DOHH2 (cell line): ENCODE measurements at regions not wholly inside any gene's neighbourhood (a gene's known extent, or its start where the extent isn't known, plus 50 kb on each side); places are given as distances from the start of the nearest gene placed in this dataset.

Experiments used
- H3F3A ChIP-seq: fragments of 200-600 bp; sonication (generic), shearing (Covaris generic); 2 replicates; pipeline ENCODE4 v1.6.0; 2016; ENCODE audit warnings: antibody characterized with exemption, mild to moderate bottlenecking; ENCODE audit not compliant: control insufficient read depth, insufficient read depth
- H3K27ac ChIP-seq: fragments of 200-600 bp; sonication (generic); 2 replicates; pipeline ENCODE4 v1.5.1; 2014; ENCODE audit warnings: low read depth, mild to moderate bottlenecking, low read length, moderate library complexity
- H3K27me3 ChIP-seq: fragments of 200-600 bp; sonication (generic); 2 replicates; pipeline ENCODE4 v1.6.1; 2014; ENCODE audit warnings: mild to moderate bottlenecking, low read length, mixed read lengths; ENCODE audit not compliant: control insufficient read depth
- H3K36me3 ChIP-seq: fragments of 200-600 bp; sonication (generic); 2 replicates; pipeline ENCODE4 v1.6.1; 2014; ENCODE audit warnings: mild to moderate bottlenecking, low read length, moderate library complexity, mixed read lengths; ENCODE audit not compliant: control insufficient read depth
- H3K4me1 ChIP-seq: fragments of 200-600 bp; sonication (generic); 2 replicates; pipeline ENCODE4 v1.6.1; 2014; ENCODE audit warnings: mild to moderate bottlenecking, low read length, mixed read lengths; ENCODE audit not compliant: control insufficient read depth
- H3K4me2 ChIP-seq: fragments of 200-600 bp; sonication (generic); 2 replicates; pipeline ENCODE4 v1.6.0; 2014; ENCODE audit warnings: mild to moderate bottlenecking, low read length, moderate library complexity
- H3K4me3 ChIP-seq: fragments of 200-600 bp; sonication (generic); 2 replicates; pipeline ENCODE4 v1.5.1; 2014; ENCODE audit warnings: mild to moderate bottlenecking, low read length, mixed read lengths
- H3K79me2 ChIP-seq: fragments of 200-600 bp; sonication (generic); 2 replicates; pipeline ENCODE4 v1.6.1; 2014; ENCODE audit warnings: mild to moderate bottlenecking, low read length, mixed read lengths; ENCODE audit not compliant: control insufficient read depth
- H3K9me2 ChIP-seq: fragments of 200-600 bp; sonication (generic); replicated peaks from 2 replicates; pipeline ENCODE4 v1.6.1; 2014; ENCODE audit warnings: mild to moderate bottlenecking, low read length, mixed read lengths; ENCODE audit not compliant: control insufficient read depth
- H3K9me3 ChIP-seq: fragments of 200-600 bp; sonication (generic); 2 replicates; pipeline ENCODE4 v1.6.1; 2014; ENCODE audit warnings: antibody characterized with exemption, low read length, mixed read lengths; ENCODE audit not compliant: control insufficient read depth, insufficient read depth
- H4K20me1 ChIP-seq: fragments of 200-600 bp; sonication (generic); 2 replicates; pipeline ENCODE4 v1.6.0; 2014; ENCODE audit warnings: low read depth, mild to moderate bottlenecking, antibody characterized with exemption, low read length, moderate library complexity; ENCODE audit not compliant: control insufficient read depth, insufficient read depth
- CTCF ChIP-seq: fragments of 200-600 bp; sonication (generic); IDR thresholded peaks from one replicate; pipeline ENCODE4 v1.5.1; 2014; ENCODE audit warnings: antibody characterized with exemption, mild to moderate bottlenecking, low read depth, low read length; ENCODE audit not compliant: poor library complexity, severe bottlenecking
- EZH2phosphoT487 ChIP-seq: fragments of 200-600 bp; sonication (generic); IDR thresholded peaks from 2 replicates; pipeline ENCODE4 v1.6.1; 2017; ENCODE audit warnings: borderline replicate concordance, mild to moderate bottlenecking, antibody characterized with exemption, low read length, moderate library complexity, mixed read lengths

DNA sequence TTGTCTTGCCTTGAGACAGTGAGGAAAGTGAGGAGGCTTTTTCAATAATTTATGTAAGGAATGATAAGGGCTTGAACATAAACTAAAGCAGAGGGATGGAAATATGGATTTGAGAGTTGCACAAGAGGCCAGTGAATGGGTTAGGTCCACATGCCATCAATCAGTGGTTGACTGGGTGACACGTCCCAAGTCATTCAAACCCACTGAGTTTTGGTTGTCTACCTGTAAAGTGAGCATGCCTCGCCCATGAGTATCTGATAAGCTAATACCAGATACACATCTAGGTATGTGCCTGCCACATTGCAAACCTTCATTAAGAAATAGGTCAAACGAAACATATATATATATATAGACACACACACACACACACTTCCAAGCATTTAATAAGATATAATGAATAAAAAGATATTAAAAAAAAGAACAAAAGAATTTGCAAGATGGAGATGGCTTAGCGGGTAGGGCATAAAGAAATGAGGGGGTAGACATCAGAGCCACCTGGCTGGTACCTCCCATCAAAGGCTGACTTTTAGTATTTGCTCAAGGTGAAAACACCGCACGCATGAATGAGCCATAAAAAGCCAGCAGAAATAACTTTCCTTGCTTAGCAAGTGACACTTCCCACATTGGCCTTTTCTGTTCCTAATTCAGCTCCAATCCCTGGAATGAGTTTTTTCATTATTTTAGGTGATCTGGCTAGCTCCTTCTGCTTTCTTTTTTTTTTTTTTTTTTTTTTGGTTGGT, 109.1 kb upstream of the GGTLC1 start:
- Histone ChIP-seq H3K36me3 (no peaks in the 10 kb centered on the region), H3K27ac (no peak overlapping the region), H3K9me3 (no peaks in the 10 kb centered on the region), H4K20me1 (no peaks in the 10 kb centered on the region), H3K4me3 (no peak overlapping the region), H3K79me2 (no peaks in the 10 kb centered on the region), H3K27me3 (no peaks in the 10 kb centered on the region), H3F3A (no peaks in the 10 kb centered on the region), H3K4me1 (no peaks in the 10 kb centered on the region), H3K4me2 (no peak overlapping the region), H3K9me2 (no peaks in the 10 kb centered on the region)
- TF ChIP-seq EZH2phosphoT487: no peak
- no peak for TF ChIP-seq CTCF

DNA sequence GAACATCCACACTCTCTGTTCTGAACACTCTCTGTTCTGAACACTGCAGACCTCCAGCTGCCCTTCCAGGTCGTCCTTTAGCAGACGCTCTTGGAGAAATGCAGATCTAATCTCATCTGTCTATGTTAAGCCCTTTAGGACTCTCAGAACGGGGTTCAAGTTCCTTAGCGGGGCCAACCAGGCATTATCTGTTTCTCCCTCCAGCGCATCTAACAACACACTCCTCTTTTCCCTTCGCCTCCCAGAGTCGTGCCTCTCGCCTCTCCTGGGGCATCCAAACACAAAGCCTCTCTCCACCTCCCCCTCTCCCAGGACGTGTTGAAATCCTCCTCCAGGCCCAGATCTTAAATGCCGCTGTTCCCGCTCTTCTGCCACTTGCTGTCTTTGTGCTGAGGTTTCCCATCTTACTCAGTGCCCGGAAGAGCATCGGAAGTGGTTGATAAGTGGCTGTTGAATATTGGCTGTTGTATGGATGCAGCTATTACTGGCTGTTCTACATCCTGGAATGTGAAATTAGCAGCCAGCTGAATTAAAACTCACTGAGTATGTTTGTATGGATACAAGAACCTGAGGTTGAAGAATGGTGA, 108.4 kb upstream of the GGTLC1 start:
- no peak overlapping the region for H3K4me3 ChIP-seq
- H4K20me1 ChIP-seq: no peaks in the 10 kb centered on the region
- H3F3A ChIP-seq: no peaks in the 10 kb centered on the region
- no peak overlapping the region for H3K27ac ChIP-seq
- no peaks in the 10 kb centered on the region for H3K79me2 ChIP-seq
- no peaks in the 10 kb centered on the region for H3K9me3 ChIP-seq
- TF ChIP-seq CTCF (no peak), EZH2phosphoT487 (no peak)
- no peaks in the 10 kb centered on the region for H3K27me3 ChIP-seq
- no peak overlapping the region for H3K4me2 ChIP-seq
- no peaks in the 10 kb centered on the region for H3K36me3 ChIP-seq
- no peaks in the 10 kb centered on the region for H3K9me2 ChIP-seq
- H3K4me1 ChIP-seq: no peaks in the 10 kb centered on the region

DNA sequence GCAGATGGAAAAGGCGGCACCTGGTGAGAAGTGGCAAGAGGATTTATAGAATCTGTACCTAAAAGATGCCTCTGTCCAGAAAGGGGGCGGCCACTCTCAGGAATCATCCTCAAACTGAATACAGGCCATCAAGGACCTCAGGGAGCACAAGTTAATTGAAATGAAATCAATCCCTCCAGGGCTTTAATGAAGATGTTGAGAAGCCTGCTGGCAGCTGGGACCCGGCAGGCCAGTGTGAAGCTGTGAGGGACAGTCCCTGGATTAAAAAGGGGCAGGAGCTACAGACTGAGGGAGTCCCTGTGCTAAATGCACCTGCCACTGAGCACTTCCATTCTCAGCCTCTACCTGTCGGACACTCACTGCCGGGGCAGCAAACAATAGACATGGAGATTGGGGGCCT, 107.7 kb upstream of the GGTLC1 start:
- H3K9me2 ChIP-seq: no peaks in the 10 kb centered on the region
- no peak overlapping the region for H3K27ac ChIP-seq
- no peaks in the 10 kb centered on the region for H3K4me1 ChIP-seq
- no peaks in the 10 kb centered on the region for H3K79me2 ChIP-seq
- no peak overlapping the region for H3K4me3 ChIP-seq
- H4K20me1 ChIP-seq: no peaks in the 10 kb centered on the region
- TF ChIP-seq EZH2phosphoT487: no peak
- TF ChIP-seq CTCF: no peak
- no peaks in the 10 kb centered on the region for H3K36me3 ChIP-seq
- no peaks in the 10 kb centered on the region for H3K9me3 ChIP-seq
- H3K27me3 ChIP-seq: no peaks in the 10 kb centered on the region
- no peaks in the 10 kb centered on the region for H3F3A ChIP-seq
- H3K4me2 ChIP-seq: no peak overlapping the region
